NCI-H2107 treated with DMSO at 0.1 percent for 48 hours (cell line): ENCODE measurements at regions not wholly inside any gene's neighbourhood (a gene's known extent, or its start where the extent isn't known, plus 50 kb on each side); places are given as distances from the start of the nearest gene placed in this dataset.
"Not testable (repeated sequence)": the region's sequence is repeated elsewhere in the genome, so short reads cannot be mapped to it uniquely, and the experiment has no call there.

Experiments used
- DNase-seq: peaks from one replicate; lab custom pipeline; 2025; ENCODE audit not compliant: unreplicated experiment; lab: John Stamatoyannopoulos, UW

- no peak for DNase-seq
These were observed 91.7 kb upstream of the MITF start for GRCh38 chr3:69647511-69648110.

DNA sequence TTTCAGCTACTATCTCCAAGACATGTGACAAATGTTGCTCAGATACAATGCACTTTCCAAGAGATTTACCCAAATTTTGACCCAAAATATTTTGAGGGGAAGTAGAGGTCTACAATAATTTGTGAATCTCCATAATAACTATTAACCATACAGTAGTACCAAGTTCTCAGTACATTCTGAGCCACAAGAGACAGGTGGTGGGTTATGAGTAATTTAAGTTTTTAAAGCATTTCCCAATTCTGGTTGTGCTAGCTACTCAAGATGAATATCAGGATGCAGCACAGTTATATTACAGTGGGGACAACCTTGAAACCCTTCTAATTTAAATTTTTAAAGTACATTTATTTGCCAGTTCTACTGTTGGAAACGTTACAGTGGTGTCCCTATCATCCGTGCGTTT lies 92.2 kb upstream of the MITF start:
- DNase-seq: no peak

DNA sequence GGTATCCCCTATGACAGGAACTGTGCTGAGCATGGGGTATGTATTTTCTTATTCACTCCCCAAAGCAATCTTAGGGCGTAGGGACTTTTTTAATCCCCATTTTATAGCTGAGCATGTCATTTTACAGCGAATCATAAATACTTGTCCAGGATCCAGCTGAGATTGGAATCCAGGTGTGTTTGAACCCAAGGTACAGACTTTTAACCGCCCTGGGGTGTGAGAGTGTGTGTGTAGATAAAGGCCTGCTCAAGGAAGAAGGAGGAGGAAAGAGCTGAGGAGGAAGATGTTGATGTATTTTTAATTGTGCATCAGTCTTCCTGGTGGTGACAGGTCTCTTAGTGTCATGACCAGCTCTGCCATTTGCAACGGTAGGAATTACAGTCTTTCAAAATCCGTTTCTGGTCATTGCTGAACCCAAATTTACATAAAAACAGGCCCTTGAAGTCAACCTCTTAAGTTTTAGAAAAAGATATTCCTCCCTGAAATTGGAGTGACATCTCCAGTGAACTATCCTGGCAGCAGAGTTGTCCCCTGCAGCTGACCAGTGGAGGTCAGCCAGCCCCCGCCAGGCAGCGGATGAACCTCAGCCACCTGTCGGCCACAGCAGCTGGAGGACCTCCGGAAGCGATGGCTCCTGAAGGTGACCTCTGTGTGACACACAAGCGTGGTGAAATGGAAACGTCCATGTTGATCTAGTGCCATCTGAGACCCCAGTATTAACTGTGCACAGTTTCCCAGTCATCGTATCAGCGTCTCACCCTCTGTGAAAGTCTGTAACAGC lies 92.8 kb upstream of the MITF start:
- DNase-seq: no peak

DNA sequence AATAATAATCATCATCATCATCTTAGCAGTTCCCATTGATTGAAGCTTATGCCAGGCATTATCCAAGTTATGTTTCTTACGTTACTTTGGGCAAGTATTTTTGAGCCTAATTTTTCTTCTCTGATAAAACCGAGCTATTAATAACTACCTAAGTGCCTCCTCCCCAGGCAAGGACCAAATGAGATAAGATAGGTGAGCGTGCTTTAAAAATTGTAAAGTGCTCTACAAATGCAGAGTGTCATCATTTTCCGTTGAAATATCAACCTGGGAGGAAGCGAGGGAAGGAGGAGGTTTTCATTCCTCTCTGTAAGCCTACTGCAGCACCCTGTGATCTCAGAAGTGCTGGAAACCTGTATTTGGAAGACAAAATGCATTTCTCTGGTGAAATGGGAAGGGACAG lies 96.7 kb upstream of the MITF start:
- DNase-seq: no peak

GRCh38 chr3:69639851-69640250 lies 99.4 kb upstream of the MITF start:
- DNase-seq: no peak

GRCh38 chr3:69628951-69629350 lies 110.3 kb upstream of the MITF start:
- DNase-seq: no peak

DNA sequence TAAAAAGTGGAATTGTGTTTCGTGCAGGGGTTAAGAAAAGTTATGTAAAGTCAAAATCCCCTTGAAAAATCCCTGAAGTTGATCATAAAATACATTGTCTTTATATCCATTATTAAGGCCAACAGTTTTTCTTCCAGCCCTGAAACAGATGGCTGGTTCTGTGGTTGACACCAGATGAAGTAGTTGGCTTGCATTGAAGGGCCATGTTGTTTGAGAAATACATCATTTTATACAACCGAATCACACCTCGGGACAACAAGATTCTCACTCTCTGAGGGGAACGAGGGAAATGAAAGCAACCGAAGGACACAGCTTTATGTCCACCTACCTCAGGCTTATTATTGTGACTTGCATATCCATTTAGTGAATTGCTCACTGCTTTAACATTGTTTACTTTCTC lies 126.0 kb upstream of the MITF start:
- DNase-seq: no peak

GRCh38 chr3:69612791-69613190 lies 126.5 kb upstream of the MITF start:
- no peak for DNase-seq

- not testable (repeated sequence) for DNase-seq
These were observed 129.7 kb upstream of the MITF start for GRCh38 chr3:69609566-69609965.

GRCh38 chr3:69607466-69608305 lies 131.6 kb upstream of the MITF start:
- DNase-seq: no peak

- no peak for DNase-seq
These were observed 133.4 kb upstream of the MITF start for GRCh38 chr3:69605867-69606266.

DNA sequence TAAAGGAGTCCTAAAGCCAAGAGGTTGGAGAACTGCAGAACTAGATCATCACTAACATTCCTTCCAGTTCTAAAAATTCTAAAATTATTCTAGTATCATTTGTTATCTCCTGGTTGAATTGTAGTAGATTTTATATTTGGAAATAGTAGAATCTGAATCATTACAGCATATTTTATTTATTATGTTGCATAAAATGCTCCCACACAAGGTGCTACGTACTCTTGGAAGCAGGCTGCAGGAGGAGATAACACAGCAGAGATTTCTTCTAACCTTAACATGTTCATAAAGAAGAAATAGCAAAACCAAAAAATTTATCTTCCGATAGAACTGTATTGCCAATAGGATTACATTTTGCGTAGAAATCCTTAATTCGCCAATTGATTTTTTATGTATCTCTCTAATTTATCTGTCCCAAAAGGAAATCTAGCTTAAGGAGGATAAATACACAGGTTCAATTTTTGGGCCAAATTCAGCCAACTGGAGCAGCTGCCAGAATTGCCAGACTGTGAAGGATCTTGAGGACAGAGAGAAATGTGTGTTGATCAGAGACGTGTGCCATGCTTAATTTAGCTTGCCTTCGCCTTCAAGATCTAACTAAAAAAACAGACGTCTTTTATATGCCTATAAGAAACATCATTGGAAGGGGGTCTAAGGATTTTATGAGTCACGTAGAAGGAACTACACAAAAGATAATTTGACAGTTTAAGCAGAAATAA lies 134.4 kb upstream of the MITF start:
- DNase-seq: no peak

DNA sequence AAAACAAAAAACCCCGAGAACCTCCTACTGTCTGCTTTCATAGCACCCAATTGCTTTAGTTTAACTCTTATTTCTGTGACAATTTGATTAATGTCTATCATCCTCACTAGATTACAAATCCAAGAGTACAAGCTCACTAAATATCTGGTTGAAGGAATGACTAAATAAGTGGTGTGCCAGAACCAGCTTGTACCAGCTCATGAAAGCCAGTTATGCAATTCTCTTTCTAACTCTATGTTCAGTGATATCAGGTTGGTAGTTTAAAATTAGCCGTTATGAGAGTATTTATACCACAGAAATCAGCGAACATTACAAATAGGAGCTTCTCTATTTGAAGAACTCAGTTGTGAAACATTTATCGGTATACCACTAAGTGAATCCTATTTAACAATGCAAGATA lies 137.2 kb upstream of the MITF start:
- no peak for DNase-seq

DNA sequence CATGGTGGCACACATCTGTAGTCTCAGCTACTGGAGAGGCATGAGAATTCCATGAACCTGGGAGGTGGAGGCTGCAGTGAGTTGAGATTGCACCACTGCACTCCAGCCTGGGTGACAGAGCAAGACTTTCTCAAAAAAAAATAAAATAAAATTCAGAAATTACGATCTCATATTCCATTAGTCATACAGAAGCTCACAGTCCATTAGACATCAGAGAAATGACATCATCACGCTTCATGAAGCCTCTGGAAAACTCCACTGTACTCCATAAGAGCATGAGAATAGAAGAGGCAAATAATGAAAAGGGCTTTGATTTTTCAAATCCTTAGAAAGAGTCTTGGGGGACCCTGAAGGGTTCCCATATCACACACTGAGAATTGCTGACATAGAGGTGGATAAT lies 145.0 kb upstream of the MITF start:
- DNase-seq: no peak

GRCh38 chr3:69591164-69591736 lies 148.0 kb upstream of the MITF start:
- DNase-seq: no peak

DNA sequence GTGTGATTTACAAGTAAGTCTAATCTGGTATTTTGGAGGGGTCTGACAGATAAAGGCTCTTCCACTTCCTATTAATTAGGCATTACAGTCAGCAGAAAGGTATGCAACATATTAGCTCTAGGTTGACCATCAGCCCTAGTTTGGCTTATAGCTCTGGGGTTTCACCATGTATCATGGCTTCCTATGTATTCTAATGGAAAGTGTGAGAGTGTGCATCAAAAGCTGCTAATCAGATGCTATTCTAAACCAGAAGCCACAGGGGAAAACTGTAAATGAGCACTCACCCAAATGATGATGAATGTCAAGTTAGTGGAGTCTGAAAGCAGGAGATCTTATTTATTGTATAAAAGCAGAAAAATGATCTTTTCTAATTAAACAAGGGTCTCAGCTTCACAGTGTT lies 149.2 kb upstream of the MITF start:
- no peak for DNase-seq

- DNase-seq: no peak
These were observed 151.1 kb upstream of the MITF start for GRCh38 chr3:69588170-69588569.

- DNase-seq: no peak
These were observed 153.8 kb upstream of the MITF start for GRCh38 chr3:69585472-69585871.

DNA sequence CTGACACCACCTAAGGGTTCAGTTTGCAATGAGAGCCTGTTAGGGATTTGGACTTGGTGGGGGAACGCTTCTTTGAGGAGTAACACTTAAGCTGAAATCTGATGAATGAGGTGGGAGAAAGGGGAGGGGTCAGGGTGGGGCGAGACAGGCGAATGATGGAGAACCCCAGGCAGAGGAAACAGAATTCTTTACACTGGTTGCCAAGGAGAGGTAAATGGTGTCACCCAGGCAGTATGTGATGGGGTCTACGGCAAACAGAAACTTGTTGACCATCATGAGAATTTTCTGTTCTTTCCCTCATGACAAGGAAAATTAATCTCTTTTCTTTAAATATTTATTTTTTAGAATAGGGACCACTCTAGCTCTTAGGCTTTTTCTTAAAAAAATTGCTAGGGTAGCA lies 157.2 kb upstream of the MITF start:
- DNase-seq: no peak

GRCh38 chr3:69579306-69580041 lies 159.8 kb upstream of the MITF start:
- DNase-seq: no peak
